NCI-H1105 (cell line): ENCODE measurements at regions not wholly inside any gene's neighbourhood (a gene's known extent, or its start where the extent isn't known, plus 50 kb on each side); places are given as distances from the start of the nearest gene placed in this dataset.
A peak's percentile ranks its signal among the peaks of the same experiment; 100 is the strongest.
"Not testable (repeated sequence)": the region's sequence is repeated elsewhere in the genome, so short reads cannot be mapped to it uniquely, and the experiment has no call there.

ENCODE experiments used
- DNase-seq: peaks from one replicate; lab custom pipeline; 2025; lab: John Stamatoyannopoulos, UW

GRCh38 chr2:234156326-234156725, 105.8 kb downstream of the SPP2 start:
- peak; percentile 74 for DNase-seq

GRCh38 chr2:234152835-234153234, 102.3 kb downstream of the SPP2 start:
- DNase-seq: not testable (repeated sequence)

- DNase-seq: peak; percentile 52
Observed at GRCh38 chr2:234147335-234147861, 96.9 kb downstream of the SPP2 start.

- no peak for DNase-seq
Observed at GRCh38 chr2:234146087-234146826, 95.8 kb downstream of the SPP2 start.

GRCh38 chr2:234145511-234145910, 95.0 kb downstream of the SPP2 start:
- DNase-seq: no peak

- no peak for DNase-seq
Observed at GRCh38 chr2:234145057-234145456, 94.6 kb downstream of the SPP2 start.

GRCh38 chr2:234143896-234144295, 93.4 kb downstream of the SPP2 start:
- DNase-seq: no peak

GRCh38 chr2:234142530-234142929, 92.0 kb downstream of the SPP2 start:
- no peak for DNase-seq

- DNase-seq: no peak
Observed at GRCh38 chr2:234139755-234140154, 89.3 kb downstream of the SPP2 start.

GRCh38 chr2:234138836-234139235, 88.3 kb downstream of the SPP2 start:
- DNase-seq: no peak

- no peak for DNase-seq
Observed at GRCh38 chr2:234137400-234138014, 87.0 kb downstream of the SPP2 start.

GRCh38 chr2:234136461-234136860, 86.0 kb downstream of the SPP2 start:
- no peak for DNase-seq

GRCh38 chr2:234135750-234136221, 85.3 kb downstream of the SPP2 start:
- peak; percentile 51 for DNase-seq

GRCh38 chr2:234134496-234134895, 84.0 kb downstream of the SPP2 start:
- no peak for DNase-seq

GRCh38 chr2:234133004-234133403, 82.5 kb downstream of the SPP2 start:
- no peak for DNase-seq

- DNase-seq: no peak
Observed at GRCh38 chr2:234130777-234131181, 80.3 kb downstream of the SPP2 start.

- no peak for DNase-seq
Observed at GRCh38 chr2:234128606-234129005, 78.1 kb downstream of the SPP2 start.
